Lower leg skin (tissue), 4 donors: ENCODE measurements at regions not wholly inside any gene's neighbourhood (a gene's known extent, or its start where the extent isn't known, plus 50 kb on each side); places are given as distances from the start of the nearest gene placed in this dataset.

Experiments
- DNase-seq, 2 donors: peaks; one replicate each; pipeline ENCODE4 v3.0.0-alpha.2; 2019; ENCODE audit warnings: low spot score in 2 of 2
- H3K4me3 ChIP-seq: fragments of 200-600 bp; sonication (generic); 2 replicates; pipeline ENCODE4 v1.5.1; 2017; ENCODE audit warnings: mild to moderate bottlenecking, low read depth; ENCODE audit not compliant: poor library complexity, severe bottlenecking
- POLR2A ChIP-seq, 2 donors: fragments of 450-650 bp; IDR thresholded peaks; one replicate each; pipeline ENCODE4 v1.6.1; 2016 to 2017; ENCODE audit warnings: antibody characterized with exemption in 2 of 2, mild to moderate bottlenecking in 1 of 2, moderate library complexity in 1 of 2
- WGBS, 2 donors: methylation state at CpG; one replicate each; pipeline ENCODE4 v1.1.5; 2018; 5-methylcytosine and 5-hydroxymethylcytosine counted together
- intact Hi-C: fragments of 100-400 bp; cut with DNase I; formaldehyde crosslinking; loops from one replicate; pipeline ENCODE4 v1.15.0; 2023; ENCODE audit warnings: low total_unique reads
- TF ChIP-seq, protein P1 (sequence below), 3 donors: fragments of 450-650 bp; IDR thresholded peaks; one replicate each; pipeline ENCODE4 v1.5.1; 2016; ENCODE audit warnings: antibody characterized with exemption in 3 of 3, mild to moderate bottlenecking in 3 of 3, moderate library complexity in 2 of 3

DNA sequence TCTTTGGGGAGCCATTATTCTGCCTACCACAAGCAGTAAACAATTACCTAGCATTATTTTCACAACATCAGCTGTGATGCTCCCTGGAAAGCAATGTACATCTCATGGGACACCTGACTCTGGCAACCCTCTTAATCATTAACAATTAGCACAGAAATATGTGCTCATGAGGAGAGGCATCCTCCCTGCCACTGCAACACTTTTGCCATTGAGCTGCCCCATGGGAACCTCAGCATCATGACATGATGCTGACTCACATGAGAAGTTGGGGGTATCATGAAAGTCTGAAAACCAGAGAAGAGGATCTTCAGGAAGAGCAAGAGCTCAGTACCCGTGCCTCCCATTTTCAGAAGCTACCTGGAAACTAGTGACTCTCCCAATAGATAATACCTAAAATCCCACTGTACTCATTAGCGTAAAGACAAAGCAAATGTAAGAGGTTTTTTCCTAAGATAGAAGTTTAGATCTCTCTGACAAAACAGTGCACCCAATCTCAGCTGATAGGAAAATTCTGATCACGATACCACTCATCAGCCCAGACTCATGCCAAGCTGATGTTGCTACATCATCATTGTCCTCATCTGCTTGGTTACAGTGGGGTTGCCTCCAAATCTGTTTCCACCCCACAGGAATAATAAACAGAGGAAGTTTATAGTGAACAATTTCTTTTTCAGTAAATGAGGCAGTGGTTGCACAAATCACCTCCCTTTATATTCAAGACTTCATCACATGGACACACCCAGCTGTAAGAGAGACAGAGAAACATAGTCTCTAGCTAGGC is 244.5 kb downstream of the NR2F1-AS1 start:
- no peak for TF ChIP-seq POLR2A (IDR thresholded peaks at IDR 0.05)
- TF ChIP-seq, protein P1, sequence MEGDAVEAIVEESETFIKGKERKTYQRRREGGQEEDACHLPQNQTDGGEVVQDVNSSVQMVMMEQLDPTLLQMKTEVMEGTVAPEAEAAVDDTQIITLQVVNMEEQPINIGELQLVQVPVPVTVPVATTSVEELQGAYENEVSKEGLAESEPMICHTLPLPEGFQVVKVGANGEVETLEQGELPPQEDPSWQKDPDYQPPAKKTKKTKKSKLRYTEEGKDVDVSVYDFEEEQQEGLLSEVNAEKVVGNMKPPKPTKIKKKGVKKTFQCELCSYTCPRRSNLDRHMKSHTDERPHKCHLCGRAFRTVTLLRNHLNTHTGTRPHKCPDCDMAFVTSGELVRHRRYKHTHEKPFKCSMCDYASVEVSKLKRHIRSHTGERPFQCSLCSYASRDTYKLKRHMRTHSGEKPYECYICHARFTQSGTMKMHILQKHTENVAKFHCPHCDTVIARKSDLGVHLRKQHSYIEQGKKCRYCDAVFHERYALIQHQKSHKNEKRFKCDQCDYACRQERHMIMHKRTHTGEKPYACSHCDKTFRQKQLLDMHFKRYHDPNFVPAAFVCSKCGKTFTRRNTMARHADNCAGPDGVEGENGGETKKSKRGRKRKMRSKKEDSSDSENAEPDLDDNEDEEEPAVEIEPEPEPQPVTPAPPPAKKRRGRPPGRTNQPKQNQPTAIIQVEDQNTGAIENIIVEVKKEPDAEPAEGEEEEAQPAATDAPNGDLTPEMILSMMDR (IDR thresholded peaks at IDR 0.05): no peak
- intact Hi-C loops: no loop called here
- 83 to 89% methylated on average over 3 of the region's 3 CpGs for WGBS, 2 donors
- no peak for DNase-seq
- no peak overlapping the region for H3K4me3 ChIP-seq

DNA sequence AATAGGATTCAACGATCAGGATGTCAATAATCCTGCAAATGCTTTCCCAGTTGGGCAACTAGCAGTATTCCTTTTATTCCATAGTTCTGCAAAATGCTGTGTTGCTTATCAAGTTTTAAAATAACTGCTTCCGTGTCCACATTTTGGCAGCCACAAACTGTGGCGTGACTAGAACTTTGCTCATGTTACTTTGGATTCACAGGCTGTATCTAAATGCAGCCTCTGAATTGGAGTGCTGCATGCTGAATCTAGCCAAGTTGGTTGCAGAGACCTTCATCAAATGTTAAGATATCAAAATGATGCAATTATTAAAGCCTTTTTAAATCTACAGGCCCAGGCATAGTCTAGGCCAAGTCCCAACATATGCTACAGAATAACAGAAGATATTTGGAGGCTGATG is 249.2 kb downstream of the NR2F1-AS1 start:
- intact Hi-C loops: no loop called here
- TF ChIP-seq, protein P1 (IDR thresholded peaks at IDR 0.05): no peak
- TF ChIP-seq POLR2A (IDR thresholded peaks at IDR 0.05): no peak
- no peak overlapping the region for H3K4me3 ChIP-seq
- no peak for DNase-seq
- WGBS, 2 donors: 51 to 61% methylated on average over 3 of the region's 3 CpGs

DNA sequence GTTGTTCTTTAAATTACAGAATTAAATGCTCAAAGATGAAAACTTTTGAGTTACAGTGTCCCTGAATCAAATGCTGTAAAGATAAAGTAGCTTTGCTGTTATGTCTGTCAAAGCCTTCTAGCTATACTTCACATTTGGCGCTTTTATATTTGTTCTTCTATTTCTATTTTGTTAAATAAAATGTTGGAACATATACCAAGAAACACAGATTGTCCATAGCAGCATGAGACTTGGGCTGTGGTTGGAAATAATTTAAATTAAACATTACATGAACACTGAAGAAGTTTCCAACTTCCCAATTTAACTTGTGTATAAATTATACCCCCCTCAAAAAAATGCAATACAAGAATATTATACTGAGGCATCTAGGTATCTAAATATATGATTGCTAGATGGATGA is 249.8 kb downstream of the NR2F1-AS1 start:
- no peak for TF ChIP-seq POLR2A (IDR thresholded peaks at IDR 0.05)
- TF ChIP-seq, protein P1 (IDR thresholded peaks at IDR 0.05): no peak
- 98% methylated on average over 1 of the region's 1 CpG for WGBS, 2 donors
- no peak for DNase-seq
- H3K4me3 ChIP-seq: no peak overlapping the region
- intact Hi-C loops: no loop called here

DNA sequence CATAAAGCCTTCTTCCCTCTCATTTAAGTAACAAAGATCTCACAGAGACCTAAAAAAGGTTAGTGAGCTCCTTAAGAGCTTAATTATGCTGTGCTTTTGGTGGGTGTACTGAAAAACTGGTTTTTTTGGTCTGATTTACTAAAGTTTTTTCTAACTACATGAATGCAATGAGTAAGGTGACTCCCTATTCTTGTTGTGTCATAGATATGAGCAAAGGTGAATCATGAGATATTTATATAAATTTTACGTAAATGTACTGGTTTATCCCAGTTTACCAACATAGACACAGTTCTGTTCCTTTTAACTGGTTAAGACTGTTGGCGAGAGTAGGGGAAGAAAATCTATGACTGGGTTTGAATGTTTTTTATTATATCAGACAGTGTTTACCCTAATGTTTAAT is 250.5 kb downstream of the NR2F1-AS1 start:
- TF ChIP-seq, protein P1 (IDR thresholded peaks at IDR 0.05): no peak
- no peak for TF ChIP-seq POLR2A (IDR thresholded peaks at IDR 0.05)
- no peak overlapping the region for H3K4me3 ChIP-seq
- intact Hi-C loops: no loop called here
- WGBS, 2 donors: 33 to 39% methylated on average over 2 of the region's 2 CpGs
- no peak for DNase-seq

DNA sequence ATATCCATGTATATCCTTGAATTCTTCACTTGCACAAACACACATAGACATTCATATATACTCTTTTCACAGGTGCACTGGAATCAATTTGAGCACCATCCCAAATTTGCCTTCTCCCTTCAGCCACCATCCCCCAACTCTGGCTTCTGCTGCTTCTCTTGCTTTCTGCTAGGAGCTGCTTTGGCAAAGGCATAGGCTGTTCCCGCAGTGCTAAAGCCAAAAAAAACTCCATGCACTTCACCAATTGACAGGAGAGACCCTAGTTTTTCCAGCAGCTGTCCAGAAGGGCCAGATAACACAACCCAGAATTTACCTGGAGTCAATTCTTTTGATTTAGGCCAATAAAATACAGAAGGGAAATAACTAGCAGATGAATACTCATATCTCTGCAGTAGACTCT is 251.3 kb downstream of the NR2F1-AS1 start:
- intact Hi-C loops: no loop called here
- no peak for TF ChIP-seq POLR2A (IDR thresholded peaks at IDR 0.05)
- TF ChIP-seq, protein P1 (IDR thresholded peaks at IDR 0.05): no peak
- no peak for DNase-seq
- no peak overlapping the region for H3K4me3 ChIP-seq
- WGBS, 2 donors: 58 to 77% methylated on average over 1 of the region's 1 CpG

DNA sequence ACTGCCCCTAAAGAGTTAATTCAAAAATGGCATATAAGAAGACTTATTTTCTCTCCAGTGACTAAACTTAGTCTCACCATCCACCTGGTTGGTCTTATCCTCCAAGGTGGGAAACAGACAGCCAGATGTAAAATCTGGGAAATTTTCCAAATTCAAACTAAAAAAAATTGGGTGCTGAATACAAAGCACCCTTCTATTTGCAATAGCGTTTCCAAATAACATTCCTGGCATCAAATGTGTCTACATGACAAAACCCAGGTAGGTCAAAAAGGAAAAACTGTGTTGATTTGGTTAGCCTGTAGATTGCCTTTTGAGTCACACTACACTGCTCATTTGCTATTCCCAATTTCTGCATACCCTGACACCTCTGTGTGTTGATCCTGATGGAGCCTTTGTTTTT is 252.2 kb downstream of the NR2F1-AS1 start:
- intact Hi-C loops: no loop called here
- no peak for TF ChIP-seq POLR2A (IDR thresholded peaks at IDR 0.05)
- TF ChIP-seq, protein P1 (IDR thresholded peaks at IDR 0.05): no peak
- no peak for DNase-seq
- WGBS, 2 donors: 38% methylated on average over 1 of the region's 1 CpG
- H3K4me3 ChIP-seq: no peak overlapping the region
